H1 (cell line): ENCODE measurements at regions not wholly inside any gene's neighbourhood (a gene's known extent, or its start where the extent isn't known, plus 50 kb on each side); places are given as distances from the start of the nearest gene placed in this dataset.

ENCODE experiments used
- CTCF ChIA-PET: fragments of 300-600 bp; sonication (Branson Sonifier 250); formaldehyde crosslinking; loops from one replicate; lab custom pipeline; 2021; ENCODE audit not compliant: partially characterized antibody; lab: Charles Lee
- POLR2A ChIA-PET: fragments of 300-600 bp; sonication (Branson Sonifier 250); formaldehyde crosslinking; loops from one replicate; lab custom pipeline; 2021; ENCODE audit warnings: inconsistent platforms; ENCODE audit not compliant: partially characterized antibody; lab: Charles Lee
- DNase-seq, 2 experiments: peaks; one replicate each; pipeline versions ENCODE4 v3.0.0 to v3.0.0-alpha.2; 2010 to 2022; ENCODE audit warnings: low spot score in 2 of 2, low read depth in 1 of 2, mixed read lengths in 1 of 2
- FAIRE-seq: peaks from 2 replicates; lab custom pipeline; 2011; peaks lifted over from hg19 to GRCh38; lab: Jason Lieb, UNC
- H2AFZ ChIP-seq: 2 replicates; pipeline ENCODE4 v1.8.1; 2012; ENCODE audit warnings: low read length, inconsistent platforms
- H2AK5ac ChIP-seq: 2 replicates; pipeline ENCODE4 v1.6.1; 2013; ENCODE audit warnings: low read depth, low read length
- H2BK120ac ChIP-seq: replicated peaks from 2 replicates; pipeline ENCODE3; 2013; ENCODE audit warnings: low read depth, low read length, inconsistent platforms
- H2BK12ac ChIP-seq: 2 replicates; pipeline ENCODE4 v1.6.1; 2013; ENCODE audit warnings: low read depth, low read length
- H2BK15ac ChIP-seq: 2 replicates; pipeline ENCODE4 v1.6.1; 2013; ENCODE audit warnings: low read length
- H2BK20ac ChIP-seq: 2 replicates; pipeline ENCODE4 v1.6.1; 2013; ENCODE audit warnings: low read length
- H2BK5ac ChIP-seq: 2 replicates; pipeline ENCODE4 v1.6.1; 2013; ENCODE audit warnings: low read depth, low read length
- H3K14ac ChIP-seq: 2 replicates; pipeline ENCODE4 v1.6.1; 2013; ENCODE audit warnings: inconsistent platforms; ENCODE audit not compliant: insufficient read length
- H3K18ac ChIP-seq: 2 replicates; pipeline ENCODE4 v1.6.1; 2013; ENCODE audit warnings: low read length; ENCODE audit errors: extremely low read depth
- H3K23ac ChIP-seq: 2 replicates; pipeline ENCODE4 v1.6.1; 2013; ENCODE audit warnings: inconsistent platforms; ENCODE audit not compliant: insufficient read length
- H3K23me2 ChIP-seq: 2 replicates; pipeline ENCODE4 v1.6.1; 2013; ENCODE audit warnings: low read depth, low read length
- H3K27ac ChIP-seq: 2 replicates; pipeline ENCODE4 v1.6.1; 2011; ENCODE audit warnings: low read depth, low read length, inconsistent platforms
- H3K27me3 ChIP-seq, 4 experiments: replicated peaks in 1 of 4; 1 replicate in 1 of 4; 2 replicates in 3 of 4; pipeline versions ENCODE4 v1.6.1 to v1.8.1; 2011 to 2013; ENCODE audit warnings: low read length in 3 of 4, mild to moderate bottlenecking in 3 of 4, inconsistent platforms in 2 of 4, mixed read lengths in 2 of 4, moderate library complexity in 1 of 4; ENCODE audit not compliant: control insufficient read depth in 3 of 4, insufficient read depth in 3 of 4; ENCODE audit errors: extremely low read depth in 1 of 4
- H3K36me3 ChIP-seq, 4 experiments: 2 replicates each; pipeline versions ENCODE4 v1.6.1 to v1.8.1; 2011 to 2013; ENCODE audit warnings: mild to moderate bottlenecking in 4 of 4, low read length in 3 of 4, moderate library complexity in 2 of 4, control low read depth in 1 of 4, inconsistent platforms in 1 of 4; ENCODE audit not compliant: insufficient read depth in 4 of 4, control insufficient read depth in 2 of 4
- H3K4ac ChIP-seq: replicated peaks from 2 replicates; pipeline ENCODE3; 2013; ENCODE audit warnings: low read length, low read depth, mixed read lengths, inconsistent platforms; ENCODE audit not compliant: insufficient read length
- H3K4me1 ChIP-seq, 4 experiments: replicated peaks in 1 of 4; 1 replicate in 1 of 4; 2 replicates in 3 of 4; pipeline versions ENCODE4 v1.6.1 to v1.8.1; 2011 to 2013; ENCODE audit warnings: low read length in 3 of 4, inconsistent platforms in 2 of 4, mixed read lengths in 1 of 4; ENCODE audit not compliant: insufficient read depth in 4 of 4, control insufficient read depth in 3 of 4
- H3K4me2 ChIP-seq, 2 experiments: 2 replicates each; pipeline versions ENCODE4 v1.6.1 to v1.8.1; 2011 to 2013; ENCODE audit warnings: low read depth in 2 of 2, low read length in 2 of 2, control low read depth in 1 of 2, inconsistent platforms in 1 of 2, mild to moderate bottlenecking in 1 of 2; ENCODE audit not compliant: insufficient read depth in 1 of 2
- H3K4me3 ChIP-seq, 4 experiments: fragments of 200-600, 300-600 bp in 1 of 4; sonication (generic), shearing (Covaris generic), sonication (Bioruptor Twin) in 1 of 4; 2 replicates each; pipeline versions ENCODE4 v1.5.1 to v1.8.1; 2011 to 2016; ENCODE audit warnings: low read length in 4 of 4, low read depth in 3 of 4, control low read depth in 2 of 4, inconsistent platforms in 2 of 4, mild to moderate bottlenecking in 2 of 4, mixed read lengths in 1 of 4, moderate library complexity in 1 of 4; ENCODE audit not compliant: insufficient read depth in 2 of 4; ENCODE audit errors: extremely low read depth in 1 of 4
- H3K56ac ChIP-seq: replicated peaks from 2 replicates; pipeline ENCODE3; 2013; ENCODE audit warnings: low read depth, mild to moderate bottlenecking, mixed read lengths, low read length, inconsistent platforms; ENCODE audit not compliant: insufficient read length
- H3K79me1 ChIP-seq: 2 replicates; pipeline ENCODE4 v1.6.1; 2013; ENCODE audit warnings: low read depth, low read length, control low read depth
- H3K79me2 ChIP-seq, 2 experiments: 2 replicates each; pipeline versions ENCODE4 v1.6.1 to v1.8.1; 2012 to 2013; ENCODE audit warnings: low read length in 2 of 2, mild to moderate bottlenecking in 2 of 2, inconsistent platforms in 1 of 2; ENCODE audit not compliant: insufficient read depth in 2 of 2, control insufficient read depth in 1 of 2
- H3K9ac ChIP-seq, 4 experiments: replicated peaks in 1 of 4; 1 replicate in 1 of 4; 2 replicates in 3 of 4; pipeline versions ENCODE4 v1.6.1 to v1.8.1; 2011 to 2013; ENCODE audit warnings: low read depth in 3 of 4, low read length in 3 of 4, control low read depth in 2 of 4, mild to moderate bottlenecking in 2 of 4, moderate library complexity in 2 of 4, inconsistent platforms in 1 of 4; ENCODE audit errors: extremely low read depth in 1 of 4
- H3K9me3 ChIP-seq, 2 experiments: 2 replicates each; pipeline versions ENCODE4 v1.6.1 to v1.8.1; 2012 to 2013; ENCODE audit warnings: mild to moderate bottlenecking in 2 of 2, moderate library complexity in 2 of 2, control low read depth in 1 of 2, inconsistent platforms in 1 of 2, low read depth in 1 of 2, low read length in 1 of 2, mixed read lengths in 1 of 2; ENCODE audit not compliant: insufficient read depth in 2 of 2
- H4K20me1 ChIP-seq, 2 experiments: replicated peaks in 1 of 2; 2 replicates each; pipeline versions ENCODE3 to v1.8.1; 2011 to 2013; ENCODE audit warnings: inconsistent platforms in 2 of 2, low read length in 2 of 2, mild to moderate bottlenecking in 1 of 2; ENCODE audit not compliant: insufficient read depth in 2 of 2, control insufficient read depth in 1 of 2
- H4K5ac ChIP-seq: 2 replicates; pipeline ENCODE4 v1.6.1; 2013; ENCODE audit warnings: low read length, low read depth, mixed read lengths, inconsistent platforms; ENCODE audit not compliant: insufficient read length
- H4K8ac ChIP-seq: 2 replicates; pipeline ENCODE4 v1.8.0; 2013; ENCODE audit warnings: mild to moderate bottlenecking, moderate library complexity, low read length, inconsistent platforms; ENCODE audit not compliant: insufficient read depth; ENCODE audit errors: extremely low read depth
- H4K91ac ChIP-seq: replicated peaks from 2 replicates; pipeline ENCODE3; 2013; ENCODE audit warnings: low read length, mixed read lengths, inconsistent platforms; ENCODE audit not compliant: insufficient read length
- FOSL1 ChIP-seq: IDR thresholded peaks from 2 replicates; pipeline ENCODE4 v1.6.1; 2011; ENCODE audit warnings: mild to moderate bottlenecking, low read depth, low read length, moderate library complexity; ENCODE audit not compliant: insufficient read depth
- GTF2F1 ChIP-seq: IDR thresholded peaks from 2 replicates; pipeline ENCODE4 v1.6.1; 2012; ENCODE audit warnings: low read depth, low read length, improper control_type of control experiment, borderline replicate concordance
- RBBP5 ChIP-seq: IDR thresholded peaks from 2 replicates; pipeline ENCODE4 v1.7.1; 2012; ENCODE audit warnings: low read depth, mild to moderate bottlenecking, inconsistent platforms, low read length, moderate library complexity, borderline replicate concordance
- SAP30 ChIP-seq: fragments of 300-600 bp; sonication (generic); IDR thresholded peaks from 2 replicates; pipeline ENCODE4 v1.7.1; 2012; ENCODE audit warnings: low read length, moderate library complexity, mild to moderate bottlenecking, inconsistent platforms; ENCODE audit not compliant: insufficient read depth, insufficient replicate concordance
- SRF ChIP-seq: IDR thresholded peaks from 2 replicates; pipeline ENCODE4 v1.6.1; 2011; ENCODE audit warnings: mild to moderate bottlenecking, low read depth, low read length, moderate library complexity
- WGBS, 2 experiments: shearing (Covaris generic) in 1 of 2; methylation state at CpG; one replicate each; pipeline versions ENCODE4 v1.1.6 to v1.1.7; 2013 to 2015; ENCODE audit warnings: low lambda C conversion rate in 2 of 2, mixed read lengths in 2 of 2, inconsistent platforms in 1 of 2, low coverage in 1 of 2, missing lambda C conversion rate in 1 of 2; ENCODE audit not compliant: insufficient replicate concordance in 2 of 2, insufficient coverage in 1 of 2, insufficient read length in 1 of 2; ENCODE audit errors: extremely low coverage in 1 of 2, missing lambda C conversion rate in 1 of 2; 5-methylcytosine and 5-hydroxymethylcytosine counted together

DNA sequence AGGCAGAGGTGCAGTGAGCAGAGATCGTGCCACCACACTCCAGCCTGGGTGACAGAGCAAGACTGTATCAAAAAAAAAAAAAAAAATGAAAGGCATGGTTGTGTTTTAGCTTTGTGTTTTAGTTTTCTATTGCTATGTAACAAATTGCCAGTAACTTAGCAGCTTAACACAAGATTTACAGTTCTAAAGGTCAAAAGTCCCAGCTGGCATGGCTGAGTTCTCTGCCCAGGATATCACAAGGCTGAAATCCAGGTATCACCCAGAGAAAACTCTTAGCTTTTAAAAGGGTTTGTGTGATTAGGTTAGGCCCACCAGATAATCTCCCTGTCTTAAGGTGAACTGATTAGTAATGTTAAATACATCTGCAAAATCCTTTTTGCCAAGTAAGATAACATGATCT, 107.7 kb upstream of the YPEL5 start:
- Histone ChIP-seq H3K9me3 (no peaks in the 10 kb centered on the region), H3K79me2 (no peaks in the 10 kb centered on the region), H3K4me1 (no peaks in the 10 kb centered on the region), H3K14ac (no peak overlapping the region), H2BK20ac (no peak overlapping the region), H4K91ac (no peak overlapping the region), H4K5ac (no peak overlapping the region), H3K4ac (no peak overlapping the region), H3K23me2 (no peaks in the 10 kb centered on the region), H3K18ac (no peak overlapping the region), H2BK15ac (no peak overlapping the region), H2AFZ (no peak overlapping the region), H3K27me3 (no peaks in the 10 kb centered on the region), H2BK12ac (no peak overlapping the region), H4K20me1 (no peaks in the 10 kb centered on the region), H3K27ac (no peak overlapping the region), H3K36me3 (no peaks in the 10 kb centered on the region), H3K9ac (no peak overlapping the region), H3K79me1 (no peaks in the 10 kb centered on the region), H2BK120ac (no peak overlapping the region), H3K4me3 (no peak overlapping the region), H3K23ac (no peak overlapping the region), H2AK5ac (no peak overlapping the region), H3K56ac (no peak overlapping the region), H4K8ac (no peak overlapping the region), H3K4me2 (no peak overlapping the region), H2BK5ac (no peak overlapping the region)
- ChIA-PET CTCF (interaction anchor here (0.6 to 2.7 kb wide), 4 partner anchors 13 to 198 kb away, joined by 3 to 8 read pairs (median 4); no protein-coding TSS in a partner anchor), POLR2A (interaction anchor here (0.6 kb wide), 1 partner anchor 18 kb away, joined by 3 read pairs; no protein-coding TSS in a partner anchor)
- DNase-seq (no peak), FAIRE-seq (no peak)
- WGBS, 2 experiments: no CpG with 5 or more reads among the region's 1 CpG
- TF ChIP-seq RBBP5 (no peak), SAP30 (no peak), SRF (no peak), FOSL1 (no peak), GTF2F1 (no peak)
